ENCODE measurements at regions not wholly inside any gene's neighbourhood (a gene's known extent, or its start where the extent isn't known, plus 50 kb on each side); places are given as distances from the start of the nearest gene placed in this dataset.

DNA sequence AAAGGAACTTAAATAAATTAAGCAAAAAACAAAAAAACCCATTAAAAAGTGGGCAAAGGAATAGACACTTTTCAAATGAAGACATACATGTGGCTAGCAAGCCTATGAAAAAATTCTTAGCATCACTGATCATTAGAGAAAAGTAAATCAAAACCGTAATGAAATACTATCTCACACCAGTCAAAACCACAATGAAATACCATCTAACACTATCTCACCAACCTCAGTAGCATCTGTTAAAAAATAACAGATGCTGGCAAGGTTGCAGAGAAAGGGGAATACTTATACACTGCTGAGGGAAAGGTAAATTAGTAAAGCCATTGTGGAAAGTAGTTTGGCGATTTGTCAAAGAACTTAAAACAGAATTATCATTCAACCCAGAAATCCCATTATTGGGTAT lies 381.1 kb downstream of the FLRT2 start:
- no peak for TF ChIP-seq CTCF (IDR thresholded peaks at IDR 0.05; ENCODE audit: extremely low read depth in 1 of 2, insufficient read depth in 1 of 2, low read depth in 1 of 2, low read length in 2 of 2)
- TF ChIP-seq POLR2A (IDR thresholded peaks at IDR 0.05; ENCODE audit: low read depth, low read length), result no peak
- no peak for TF ChIP-seq EZH2 (IDR thresholded peaks at IDR 0.05; ENCODE audit: borderline replicate concordance, low read depth, low read length, severe bottlenecking)
